OCI-LY7 (cell line): ENCODE measurements at regions not wholly inside any gene's neighbourhood (a gene's known extent, or its start where the extent isn't known, plus 50 kb on each side); places are given as distances from the start of the nearest gene placed in this dataset.

Experiments
- BruUV-seq: library from RNA; stranded (reverse); fragments of 400-500 nt; replicated peaks from 2 replicates; lab custom pipeline; 2021; lab: Mats Ljungman, UMichigan
- CTCF ChIA-PET: fragments of 300-600 bp; sonication (Branson Sonifier 250); formaldehyde crosslinking; loops from one replicate; lab custom pipeline; 2022; ENCODE audit warnings: antibody characterized with exemption; ENCODE audit not compliant: unreplicated experiment; lab: Charles Lee
- POLR2A ChIA-PET: fragments of 300-600 bp; sonication (Branson Sonifier 250); formaldehyde crosslinking; loops from one replicate; lab custom pipeline; 2022; ENCODE audit warnings: antibody characterized with exemption; lab: Charles Lee
- DNase-seq: peaks from one replicate; pipeline ENCODE4 v3.0.0-alpha.2; 2015; ENCODE audit warnings: low spot score
- H2AFZ ChIP-seq: fragments of 200-600 bp; sonication (generic), shearing (Covaris generic); 2 replicates; pipeline ENCODE4 v1.6.1; 2014; ENCODE audit warnings: mild to moderate bottlenecking, antibody characterized with exemption, low read length, moderate library complexity
- H3K27ac ChIP-seq: fragments of 200-600 bp; sonication (generic); 2 replicates; pipeline ENCODE4 v1.5.1; 2014; ENCODE audit warnings: mixed run types, low read depth, mild to moderate bottlenecking, moderate library complexity, low read length, inconsistent platforms; ENCODE audit not compliant: poor library complexity, severe bottlenecking
- H3K36me3 ChIP-seq: fragments of 200-600 bp; sonication (generic); 2 replicates; pipeline ENCODE4 v1.6.1; 2014; ENCODE audit warnings: mild to moderate bottlenecking, antibody characterized with exemption, low read length, moderate library complexity, mixed read lengths; ENCODE audit not compliant: insufficient read depth
- H3K4me1 ChIP-seq: fragments of 200-600 bp; sonication (generic); 2 replicates; pipeline ENCODE4 v1.5.1; 2014; ENCODE audit warnings: mild to moderate bottlenecking, low read length; ENCODE audit not compliant: insufficient read depth, poor library complexity, severe bottlenecking
- H3K4me2 ChIP-seq: fragments of 200-600 bp; sonication (generic); 2 replicates; pipeline ENCODE4 v1.6.1; 2014; ENCODE audit warnings: mild to moderate bottlenecking, low read length
- H3K4me3 ChIP-seq: fragments of 200-600 bp; sonication (generic); 2 replicates; pipeline ENCODE4 v1.5.1; 2014; ENCODE audit warnings: mild to moderate bottlenecking, low read depth, low read length; ENCODE audit not compliant: poor library complexity, severe bottlenecking
- H3K79me2 ChIP-seq: fragments of 200-600 bp; sonication (generic); 2 replicates; pipeline ENCODE4 v1.6.1; 2016; ENCODE audit warnings: low read depth, mild to moderate bottlenecking, low read length, moderate library complexity, mixed read lengths; ENCODE audit not compliant: insufficient read depth
- H3K9me2 ChIP-seq: fragments of 200-600 bp; sonication (generic); 2 replicates; pipeline ENCODE4 v1.6.1; 2016; ENCODE audit warnings: mild to moderate bottlenecking, low read length, mixed read lengths; ENCODE audit not compliant: insufficient read depth
- H3K9me3 ChIP-seq: fragments of 200-600 bp; sonication (generic); 2 replicates; pipeline ENCODE4 v1.6.1; 2014; ENCODE audit warnings: mild to moderate bottlenecking, mixed run types, low read length, mixed read lengths
- H4K20me1 ChIP-seq: fragments of 200-600 bp; sonication (generic); 2 replicates; pipeline ENCODE4 v1.6.1; 2014; ENCODE audit warnings: mild to moderate bottlenecking, antibody characterized with exemption, low read length, moderate library complexity, mixed read lengths; ENCODE audit not compliant: insufficient read depth
- EZH2phosphoT487 ChIP-seq: fragments of 200-600 bp; sonication (generic); IDR thresholded peaks from 2 replicates; pipeline ENCODE4 v1.6.1; 2018; ENCODE audit warnings: low read depth, borderline replicate concordance, mild to moderate bottlenecking, mixed run types, antibody characterized with exemption, low read length, moderate library complexity, mixed read lengths
- intact Hi-C: fragments of 100-400 bp; cut with micrococcal nuclease; formaldehyde crosslinking; loops from one replicate; pipeline ENCODE4 v1.10.0; 2022; ENCODE audit not compliant: unreplicated experiment
- TF ChIP-seq, protein P1 (sequence below): fragments of 200-600 bp; sonication (generic); conservative IDR thresholded peaks from 2 replicates; pipeline ENCODE4 v1.5.1; 2014; ENCODE audit warnings: mild to moderate bottlenecking, antibody characterized with exemption, low read length, moderate library complexity, mixed read lengths

DNA sequence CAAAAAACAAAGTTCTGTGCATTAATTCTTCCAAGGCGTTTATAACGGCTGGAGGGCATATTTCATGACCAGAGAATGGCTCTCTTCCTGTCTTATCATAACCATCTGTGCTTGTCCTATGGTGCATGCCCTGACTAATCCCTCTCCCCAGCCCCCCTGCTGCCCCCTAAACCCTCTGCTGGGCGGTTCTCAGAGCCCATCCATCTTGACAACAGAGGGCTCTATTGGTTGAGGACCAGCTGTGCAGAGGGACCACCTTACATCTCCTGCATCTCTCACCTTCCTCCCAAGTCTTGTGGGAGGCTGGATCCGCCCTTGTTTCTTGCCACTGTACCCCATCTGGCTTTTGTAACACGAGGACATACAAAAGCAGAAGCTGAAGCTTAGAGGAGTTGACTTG, 282.1 kb downstream of the MIAT start:
- BruUV-seq: no TSS peak
- no peaks in the 10 kb centered on the region for H3K4me1 ChIP-seq
- H3K9me3 ChIP-seq: peaks cover 10% of the 10 kb centered on the region; the same call in 1 of the 2 replicates
- H3K36me3 ChIP-seq: no peaks in the 10 kb centered on the region
- no peaks in the 10 kb centered on the region for H3K9me2 ChIP-seq
- POLR2A ChIA-PET: no interaction called here
- H3K4me3 ChIP-seq: no peak overlapping the region
- no peak overlapping the region for H3K27ac ChIP-seq
- H3K4me2 ChIP-seq: no peak overlapping the region
- H3K79me2 ChIP-seq: no peaks in the 10 kb centered on the region
- intact Hi-C loops: no loop called here
- H2AFZ ChIP-seq: no peak overlapping the region
- no peak for DNase-seq
- H4K20me1 ChIP-seq: no peaks in the 10 kb centered on the region
- CTCF ChIA-PET: no interaction called here
- TF ChIP-seq EZH2phosphoT487: no peak
- TF ChIP-seq, protein P1, sequence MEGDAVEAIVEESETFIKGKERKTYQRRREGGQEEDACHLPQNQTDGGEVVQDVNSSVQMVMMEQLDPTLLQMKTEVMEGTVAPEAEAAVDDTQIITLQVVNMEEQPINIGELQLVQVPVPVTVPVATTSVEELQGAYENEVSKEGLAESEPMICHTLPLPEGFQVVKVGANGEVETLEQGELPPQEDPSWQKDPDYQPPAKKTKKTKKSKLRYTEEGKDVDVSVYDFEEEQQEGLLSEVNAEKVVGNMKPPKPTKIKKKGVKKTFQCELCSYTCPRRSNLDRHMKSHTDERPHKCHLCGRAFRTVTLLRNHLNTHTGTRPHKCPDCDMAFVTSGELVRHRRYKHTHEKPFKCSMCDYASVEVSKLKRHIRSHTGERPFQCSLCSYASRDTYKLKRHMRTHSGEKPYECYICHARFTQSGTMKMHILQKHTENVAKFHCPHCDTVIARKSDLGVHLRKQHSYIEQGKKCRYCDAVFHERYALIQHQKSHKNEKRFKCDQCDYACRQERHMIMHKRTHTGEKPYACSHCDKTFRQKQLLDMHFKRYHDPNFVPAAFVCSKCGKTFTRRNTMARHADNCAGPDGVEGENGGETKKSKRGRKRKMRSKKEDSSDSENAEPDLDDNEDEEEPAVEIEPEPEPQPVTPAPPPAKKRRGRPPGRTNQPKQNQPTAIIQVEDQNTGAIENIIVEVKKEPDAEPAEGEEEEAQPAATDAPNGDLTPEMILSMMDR: no peak

DNA sequence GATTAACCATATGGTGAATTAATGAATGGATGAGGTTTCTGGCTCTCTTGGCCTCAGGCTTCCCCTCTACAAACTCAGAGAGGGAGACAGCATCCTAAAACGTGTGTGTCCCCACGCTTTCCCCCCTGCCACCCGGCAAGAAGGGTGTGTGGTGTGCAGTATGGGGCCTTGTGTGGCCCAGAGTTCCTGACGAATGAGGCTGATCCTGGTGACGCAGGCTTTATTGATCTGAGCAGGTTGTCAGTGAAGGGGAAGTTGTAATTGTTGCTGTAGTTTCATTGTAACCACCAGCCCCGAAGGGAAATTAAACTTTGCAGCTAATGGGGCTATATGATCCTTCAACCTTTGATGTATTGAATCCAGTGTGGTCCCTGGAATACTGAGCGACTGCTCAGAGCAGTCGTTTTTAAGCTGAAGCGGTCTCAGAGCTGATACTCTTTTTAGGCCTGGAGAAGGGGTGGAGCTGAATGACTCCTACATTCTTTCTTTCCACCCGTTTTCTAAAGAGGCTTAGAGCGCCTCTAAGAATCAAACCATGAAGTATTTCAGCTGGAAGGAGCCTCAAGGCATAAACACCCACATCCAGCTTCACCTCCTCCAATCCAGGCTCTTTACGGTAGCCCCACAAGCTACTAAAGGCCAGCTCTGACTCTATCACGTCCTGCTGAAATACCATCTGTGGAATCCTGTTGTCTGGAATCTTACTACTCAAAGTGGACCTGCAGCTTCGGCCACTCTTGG, 284.7 kb downstream of the MIAT start:
- no TSS peak for BruUV-seq
- CTCF ChIA-PET: no interaction called here
- no peaks in the 10 kb centered on the region for H3K36me3 ChIP-seq
- no peaks in the 10 kb centered on the region for H4K20me1 ChIP-seq
- H3K4me3 ChIP-seq: no peak overlapping the region
- DNase-seq: no peak
- TF ChIP-seq, protein P1: no peak
- no peak for TF ChIP-seq EZH2phosphoT487
- POLR2A ChIA-PET: no interaction called here
- no peak overlapping the region for H3K4me2 ChIP-seq
- no peaks in the 10 kb centered on the region for H3K4me1 ChIP-seq
- H3K9me2 ChIP-seq: no peaks in the 10 kb centered on the region
- H3K79me2 ChIP-seq: no peaks in the 10 kb centered on the region
- intact Hi-C loops: no loop called here
- H3K27ac ChIP-seq: no peak overlapping the region
- H2AFZ ChIP-seq: no peak overlapping the region
- peaks cover 9% of the 10 kb centered on the region; the same call in 1 of the 2 replicates for H3K9me3 ChIP-seq

- H3K79me2 ChIP-seq: no peaks in the 10 kb centered on the region
- BruUV-seq: no TSS peak
- H3K9me2 ChIP-seq: no peaks in the 10 kb centered on the region
- intact Hi-C loops: no loop called here
- H3K4me1 ChIP-seq: no peaks in the 10 kb centered on the region
- no peak for DNase-seq
- H3K27ac ChIP-seq: no peak overlapping the region
- H3K4me2 ChIP-seq: no peak overlapping the region
- H4K20me1 ChIP-seq: no peaks in the 10 kb centered on the region
- H3K36me3 ChIP-seq: no peaks in the 10 kb centered on the region
- TF ChIP-seq, protein P1: no peak
- no peak for TF ChIP-seq EZH2phosphoT487
- ChIA-PET POLR2A (no interaction called here), CTCF (no interaction called here)
- H2AFZ ChIP-seq: no peak overlapping the region
- H3K9me3 ChIP-seq: peaks cover 3% of the 10 kb centered on the region; the same call in 1 of the 2 replicates
- no peak overlapping the region for H3K4me3 ChIP-seq
Observed at GRCh38 chr22:26942637-26942957, 285.2 kb downstream of the MIAT start.
